ENCODE measurements at regions not wholly inside any gene's neighbourhood (a gene's known extent, or its start where the extent isn't known, plus 50 kb on each side); places are given as distances from the start of the nearest gene placed in this dataset.
"Not testable (repeated sequence)": the region's sequence is repeated elsewhere in the genome, so short reads cannot be mapped to it uniquely, and the experiment has no call there.

DNA sequence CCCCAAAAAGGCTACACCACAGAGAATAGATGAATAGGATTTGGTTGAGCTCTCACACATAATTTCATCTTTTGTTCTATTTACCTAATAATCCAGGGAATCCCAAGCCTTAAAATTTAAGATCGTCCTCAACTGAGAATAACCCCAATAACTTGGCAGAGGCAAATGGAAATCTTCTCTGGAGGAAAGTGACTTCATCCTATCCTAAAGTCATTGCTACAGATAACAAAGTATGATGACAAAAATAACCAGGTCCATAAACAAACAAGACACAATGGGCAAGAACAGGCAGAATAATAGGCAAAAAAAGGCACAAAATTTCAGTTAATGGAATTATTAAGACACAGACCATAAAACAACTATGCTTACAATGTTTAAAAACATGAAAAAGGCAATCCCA, 177.3 kb upstream of the STK26 start:
- Histone ChIP-seq H3K4me3 (ENCODE audit: low read depth, low read length) (no peak overlapping the region), H3K9me3 (ENCODE audit: control insufficient read depth, insufficient read depth, low read depth, low read length) (no peaks in the 10 kb centered on the region), H3K36me3 (ENCODE audit: control insufficient read depth, insufficient read depth, low read length) (no peaks in the 10 kb centered on the region), H3K27me3 (ENCODE audit: control insufficient read depth, insufficient read depth, low read length) (no peaks in the 10 kb centered on the region; the same call in 1 of the 2 replicates), H3K4me1 (ENCODE audit: control insufficient read depth, insufficient read depth, low read length) (0 out of 2 replicates have a peak, but pooled peaks cover 2% of the 10 kb centered on the region), H3K27ac (ENCODE audit: low read depth, low read length) (no peak overlapping the region), H3K9ac (ENCODE audit: low read length) (no peak overlapping the region)

DNA sequence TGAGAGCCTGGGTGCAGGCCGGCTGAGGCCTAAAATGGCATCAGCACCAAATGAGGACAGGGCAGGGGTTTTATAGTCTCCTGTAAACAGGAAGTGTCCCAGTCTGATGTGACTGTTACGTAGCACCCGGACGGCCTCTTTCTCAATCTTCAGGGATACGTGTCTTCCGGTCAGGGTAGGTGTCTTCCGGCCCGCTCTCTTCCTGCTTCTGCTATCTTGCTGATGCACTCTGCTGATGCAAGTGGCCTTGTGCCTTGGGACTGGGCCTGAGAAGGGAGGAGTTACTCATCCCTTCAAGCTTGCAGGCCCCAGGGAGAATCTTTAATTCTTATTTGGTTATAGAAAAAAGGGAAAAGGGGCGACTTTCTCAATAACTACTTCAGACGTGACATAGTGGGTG, 172.1 kb upstream of the STK26 start:
- H3K9me3 ChIP-seq (ENCODE audit: control insufficient read depth, insufficient read depth, low read depth, low read length); H3K36me3 ChIP-seq (ENCODE audit: control insufficient read depth, insufficient read depth, low read length); H3K9ac ChIP-seq (ENCODE audit: low read length); H3K4me3 ChIP-seq (ENCODE audit: low read depth, low read length); H3K4me1 ChIP-seq (ENCODE audit: control insufficient read depth, insufficient read depth, low read length); H3K27me3 ChIP-seq (ENCODE audit: control insufficient read depth, insufficient read depth, low read length); H3K27ac ChIP-seq (ENCODE audit: low read depth, low read length): not testable (repeated sequence)

DNA sequence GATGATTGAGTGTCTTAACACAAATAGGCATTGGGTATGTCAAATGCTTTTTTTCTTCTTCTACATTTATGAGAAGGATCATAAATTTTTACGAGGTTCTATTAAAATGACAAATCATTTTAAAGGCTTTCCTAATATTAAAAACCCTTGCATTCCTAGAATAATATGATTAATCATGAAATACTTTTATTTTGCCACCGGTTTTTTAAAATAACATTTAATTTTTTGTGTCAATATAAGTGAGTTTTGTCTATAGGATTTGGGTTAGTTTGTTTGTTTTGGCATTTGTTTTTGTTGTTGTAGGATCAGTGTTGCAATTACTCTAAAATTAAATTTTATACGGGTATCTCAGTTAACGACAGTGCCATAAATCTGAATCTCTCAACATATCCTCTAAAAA, 169.7 kb upstream of the STK26 start:
- 0 out of 2 replicates have a peak, but pooled peaks cover 4% of the 10 kb centered on the region for H3K4me1 ChIP-seq (ENCODE audit: control insufficient read depth, insufficient read depth, low read length)
- H3K9me3 ChIP-seq (ENCODE audit: control insufficient read depth, insufficient read depth, low read depth, low read length), result no peaks in the 10 kb centered on the region
- H3K27ac ChIP-seq (ENCODE audit: low read depth, low read length), result no peak overlapping the region
- peaks cover 5% of the 10 kb centered on the region; the same call in 1 of the 2 replicates for H3K27me3 ChIP-seq (ENCODE audit: control insufficient read depth, insufficient read depth, low read length)
- H3K9ac ChIP-seq (ENCODE audit: low read length), result no peak overlapping the region
- H3K4me3 ChIP-seq (ENCODE audit: low read depth, low read length), result no peak overlapping the region
- no peaks in the 10 kb centered on the region for H3K36me3 ChIP-seq (ENCODE audit: control insufficient read depth, insufficient read depth, low read length)

- Histone ChIP-seq H3K9ac (ENCODE audit: low read length) (no peak overlapping the region), H3K36me3 (ENCODE audit: control insufficient read depth, insufficient read depth, low read length) (no peaks in the 10 kb centered on the region), H3K27me3 (ENCODE audit: control insufficient read depth, insufficient read depth, low read length) (peaks cover 5% of the 10 kb centered on the region; the same call in 1 of the 2 replicates), H3K4me3 (ENCODE audit: low read depth, low read length) (no peak overlapping the region), H3K27ac (ENCODE audit: low read depth, low read length) (no peak overlapping the region), H3K9me3 (ENCODE audit: control insufficient read depth, insufficient read depth, low read depth, low read length) (no peaks in the 10 kb centered on the region), H3K4me1 (ENCODE audit: control insufficient read depth, insufficient read depth, low read length) (0 out of 2 replicates have a peak, but pooled peaks cover 4% of the 10 kb centered on the region)
These were observed 168.5 kb upstream of the STK26 start for GRCh38 chrX:131854581-131854980.

GRCh38 chrX:131861088-131861787, 161.9 kb upstream of the STK26 start:
- H3K27ac ChIP-seq (ENCODE audit: low read depth, low read length), result no peak overlapping the region
- no peak overlapping the region for H3K9ac ChIP-seq (ENCODE audit: low read length)
- H3K9me3 ChIP-seq (ENCODE audit: control insufficient read depth, insufficient read depth, low read depth, low read length), result no peaks in the 10 kb centered on the region
- no peaks in the 10 kb centered on the region for H3K36me3 ChIP-seq (ENCODE audit: control insufficient read depth, insufficient read depth, low read length)
- H3K27me3 ChIP-seq (ENCODE audit: control insufficient read depth, insufficient read depth, low read length), result peaks cover 16% of the 10 kb centered on the region; the same call in 1 of the 2 replicates
- no peak overlapping the region for H3K4me3 ChIP-seq (ENCODE audit: low read depth, low read length)
- no peaks in the 10 kb centered on the region for H3K4me1 ChIP-seq (ENCODE audit: control insufficient read depth, insufficient read depth, low read length)

GRCh38 chrX:131862321-131862720, 160.8 kb upstream of the STK26 start:
- Histone ChIP-seq H3K9ac (ENCODE audit: low read length) (no peak overlapping the region), H3K27me3 (ENCODE audit: control insufficient read depth, insufficient read depth, low read length) (peaks cover 13% of the 10 kb centered on the region; the same call in 1 of the 2 replicates), H3K9me3 (ENCODE audit: control insufficient read depth, insufficient read depth, low read depth, low read length) (no peaks in the 10 kb centered on the region), H3K4me3 (ENCODE audit: low read depth, low read length) (no peak overlapping the region), H3K36me3 (ENCODE audit: control insufficient read depth, insufficient read depth, low read length) (no peaks in the 10 kb centered on the region), H3K27ac (ENCODE audit: low read depth, low read length) (no peak overlapping the region), H3K4me1 (ENCODE audit: control insufficient read depth, insufficient read depth, low read length) (no peaks in the 10 kb centered on the region)

GRCh38 chrX:131869182-131869581, 153.9 kb upstream of the STK26 start:
- peaks cover 5% of the 10 kb centered on the region; the same call in 1 of the 2 replicates for H3K27me3 ChIP-seq (ENCODE audit: control insufficient read depth, insufficient read depth, low read length)
- no peaks in the 10 kb centered on the region for H3K36me3 ChIP-seq (ENCODE audit: control insufficient read depth, insufficient read depth, low read length)
- no peak overlapping the region for H3K27ac ChIP-seq (ENCODE audit: low read depth, low read length)
- H3K4me1 ChIP-seq (ENCODE audit: control insufficient read depth, insufficient read depth, low read length), result peaks cover 4% of the 10 kb centered on the region
- no peak overlapping the region for H3K4me3 ChIP-seq (ENCODE audit: low read depth, low read length)
- no peak overlapping the region for H3K9ac ChIP-seq (ENCODE audit: low read length)
- no peaks in the 10 kb centered on the region for H3K9me3 ChIP-seq (ENCODE audit: control insufficient read depth, insufficient read depth, low read depth, low read length)

GRCh38 chrX:131874300-131874699, 148.8 kb upstream of the STK26 start:
- Histone ChIP-seq H3K4me1 (ENCODE audit: control insufficient read depth, insufficient read depth, low read length) (peaks cover 8% of the 10 kb centered on the region), H3K9me3 (ENCODE audit: control insufficient read depth, insufficient read depth, low read depth, low read length) (no peaks in the 10 kb centered on the region), H3K9ac (ENCODE audit: low read length) (no peak overlapping the region), H3K27me3 (ENCODE audit: control insufficient read depth, insufficient read depth, low read length) (no peaks in the 10 kb centered on the region; the same call in 1 of the 2 replicates), H3K36me3 (ENCODE audit: control insufficient read depth, insufficient read depth, low read length) (no peaks in the 10 kb centered on the region), H3K27ac (ENCODE audit: low read depth, low read length) (no peak overlapping the region), H3K4me3 (ENCODE audit: low read depth, low read length) (no peak overlapping the region)

DNA sequence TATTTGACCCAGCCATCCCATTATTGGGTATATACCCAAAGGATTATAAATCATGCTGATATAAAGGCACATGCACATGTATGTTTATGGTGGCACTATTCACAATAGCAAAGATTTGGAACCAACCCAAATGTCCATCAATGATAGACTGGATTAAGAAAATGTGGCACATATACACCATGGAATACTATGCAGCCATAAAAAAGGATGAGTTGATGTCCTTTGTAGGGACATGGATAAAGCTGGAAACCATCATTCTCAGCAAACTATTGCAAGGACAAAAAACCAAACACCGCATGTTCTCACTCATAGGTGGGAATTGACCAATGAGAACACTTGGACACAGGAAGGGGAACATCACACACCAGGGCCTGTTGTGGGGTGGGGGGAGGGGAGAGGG, 147.3 kb upstream of the STK26 start:
- H3K4me1 ChIP-seq (ENCODE audit: control insufficient read depth, insufficient read depth, low read length); H3K36me3 ChIP-seq (ENCODE audit: control insufficient read depth, insufficient read depth, low read length); H3K27ac ChIP-seq (ENCODE audit: low read depth, low read length); H3K27me3 ChIP-seq (ENCODE audit: control insufficient read depth, insufficient read depth, low read length); H3K4me3 ChIP-seq (ENCODE audit: low read depth, low read length); H3K9ac ChIP-seq (ENCODE audit: low read length); H3K9me3 ChIP-seq (ENCODE audit: control insufficient read depth, insufficient read depth, low read depth, low read length): not testable (repeated sequence)

DNA sequence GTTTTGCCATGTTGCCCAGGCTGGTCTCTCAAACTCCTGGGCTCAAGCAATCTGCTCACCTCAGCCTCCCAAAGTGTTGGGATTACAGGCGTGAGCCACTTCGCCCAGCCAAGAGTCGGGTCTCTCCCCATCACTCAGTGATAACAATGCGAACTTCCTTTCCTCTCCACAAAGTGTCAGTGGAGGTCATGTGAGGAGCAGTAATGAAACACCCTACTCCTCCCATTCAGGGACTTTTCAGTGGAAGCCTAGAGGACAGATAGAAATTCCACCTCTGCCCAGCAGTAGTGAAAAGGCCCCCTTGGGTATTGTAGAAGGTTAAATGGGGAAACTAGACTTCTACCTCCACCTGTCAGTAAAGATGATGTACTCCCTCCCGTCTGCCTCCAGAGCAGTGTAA, 141.9 kb upstream of the STK26 start:
- no peak overlapping the region for H3K27ac ChIP-seq (ENCODE audit: low read depth, low read length)
- no peaks in the 10 kb centered on the region for H3K36me3 ChIP-seq (ENCODE audit: control insufficient read depth, insufficient read depth, low read length)
- H3K9ac ChIP-seq (ENCODE audit: low read length), result no peak overlapping the region
- peaks cover 9% of the 10 kb centered on the region; the same call in 1 of the 2 replicates for H3K27me3 ChIP-seq (ENCODE audit: control insufficient read depth, insufficient read depth, low read length)
- H3K4me1 ChIP-seq (ENCODE audit: control insufficient read depth, insufficient read depth, low read length), result no peaks in the 10 kb centered on the region
- peaks cover 8% of the 10 kb centered on the region for H3K9me3 ChIP-seq (ENCODE audit: control insufficient read depth, insufficient read depth, low read depth, low read length)
- no peak overlapping the region for H3K4me3 ChIP-seq (ENCODE audit: low read depth, low read length)

- H3K4me3 ChIP-seq (ENCODE audit: low read depth, low read length); H3K27me3 ChIP-seq (ENCODE audit: control insufficient read depth, insufficient read depth, low read length); H3K36me3 ChIP-seq (ENCODE audit: control insufficient read depth, insufficient read depth, low read length); H3K9ac ChIP-seq (ENCODE audit: low read length); H3K4me1 ChIP-seq (ENCODE audit: control insufficient read depth, insufficient read depth, low read length); H3K27ac ChIP-seq (ENCODE audit: low read depth, low read length): not testable (repeated sequence)
- peaks cover 11% of the 10 kb centered on the region for H3K9me3 ChIP-seq (ENCODE audit: control insufficient read depth, insufficient read depth, low read depth, low read length)
These were observed 138.1 kb upstream of the STK26 start for GRCh38 chrX:131885042-131885441.

Data from HUES6 (cell line).